Kidney (tissue), 13 donors: ENCODE measurements at regions not wholly inside any gene's neighbourhood (a gene's known extent, or its start where the extent isn't known, plus 50 kb on each side); places are given as distances from the start of the nearest gene placed in this dataset.

ENCODE experiments used
- DNase-seq, 5 donors: peaks; one replicate each; pipeline ENCODE4 v3.0.0-alpha.2; 2013 to 2020
- FAIRE-seq: peaks from 2 replicates; lab custom pipeline; 2012; peaks lifted over from hg19 to GRCh38; lab: Jason Lieb, UNC
- H3K27ac ChIP-seq, 2 donors: one replicate each; pipeline ENCODE4 v1.7.0; 2013; ENCODE audit warnings: low read depth in 2 of 2, low read length in 2 of 2, inconsistent platforms in 1 of 2
- H3K27me3 ChIP-seq: one replicate; pipeline ENCODE4 v1.7.1; 2013; ENCODE audit warnings: low read length, inconsistent platforms; ENCODE audit not compliant: control insufficient read depth, insufficient read depth
- H3K36me3 ChIP-seq, 3 donors: one replicate each; pipeline versions ENCODE4 v1.7.0 to v1.7.1; 2013; ENCODE audit warnings: low read length in 3 of 3, control low read depth in 1 of 3, inconsistent platforms in 1 of 3; ENCODE audit not compliant: insufficient read depth in 3 of 3, control insufficient read depth in 2 of 3
- H3K4me1 ChIP-seq, 3 donors: one replicate each; pipeline versions ENCODE4 v1.7.0 to v1.7.1; 2013; ENCODE audit warnings: low read length in 3 of 3, inconsistent platforms in 1 of 3, low read depth in 1 of 3; ENCODE audit not compliant: control insufficient read depth in 2 of 3, insufficient read depth in 2 of 3
- H3K4me3 ChIP-seq, 3 donors: one replicate each; pipeline versions ENCODE4 v1.7.0 to v1.8.1; 2013; ENCODE audit warnings: low read length in 3 of 3, control low read depth in 1 of 3, inconsistent platforms in 1 of 3
- H3K9ac ChIP-seq, 3 donors: one replicate each; pipeline versions ENCODE4 v1.7.0 to v1.7.1; 2013; ENCODE audit warnings: low read length in 3 of 3, control low read depth in 1 of 3, inconsistent platforms in 1 of 3
- H3K9me3 ChIP-seq, 3 donors: one replicate each; pipeline versions ENCODE4 v1.7.0 to v1.7.1; 2013; ENCODE audit warnings: low read length in 3 of 3, control low read depth in 1 of 3, inconsistent platforms in 1 of 3; ENCODE audit not compliant: control insufficient read depth in 2 of 3, insufficient read depth in 1 of 3
- CTCF ChIP-seq: IDR thresholded peaks from 3 replicates; pipeline ENCODE4 v1.5.1; 2012; ENCODE audit warnings: mild to moderate bottlenecking, moderate library complexity, borderline replicate concordance; ENCODE audit not compliant: insufficient read depth; ENCODE audit errors: extremely low read depth
- intact Hi-C: fragments of 100-400 bp; cut with DNase I; formaldehyde crosslinking; loops from one replicate; pipeline ENCODE4 v1.11.1; 2022
- donor health status: control.
- donor health status: control.
- donor health status: control.
- donor health status: control.
- donor health status: control.
- donor health status: DM: yes; HTN: yes; CAD: no.
- donor health status: Normal renal cell carcinoma (clear cell type).

GRCh38 chr1:23639460-23640095 lies 52.0 kb upstream of the RPL11 start:
- H3K4me1 ChIP-seq, result peaks cover 2 to 4% (median 3%) of the 10 kb centered on the region in 3 donors
- intact Hi-C loops, result loop anchor here (5.0 kb wide), 1 partner anchor 97 kb away; no protein-coding TSS in a partner anchor
- H3K4me3 ChIP-seq, result no peak overlapping the region
- no peaks in the 10 kb centered on the region for H3K9me3 ChIP-seq
- no peaks in the 10 kb centered on the region for H3K27me3 ChIP-seq
- H3K27ac ChIP-seq, result no peak overlapping the region
- DNase-seq (peak in 3 of 5 donors; percentile 45 to 64 (median 63)), FAIRE-seq (no peak)
- TF ChIP-seq CTCF, result no peak
- no peaks in the 10 kb centered on the region for H3K36me3 ChIP-seq
- no peak overlapping the region for H3K9ac ChIP-seq

GRCh38 chr1:23638786-23639241 lies 52.8 kb upstream of the RPL11 start:
- Histone ChIP-seq H3K27me3 (no peaks in the 10 kb centered on the region), H3K4me1 (peaks cover 0 to 4% (median 2%) of the 10 kb centered on the region in 3 donors), H3K4me3 (no peak overlapping the region), H3K9ac (no peak overlapping the region), H3K36me3 (no peaks in the 10 kb centered on the region), H3K27ac (no peak overlapping the region), H3K9me3 (no peaks in the 10 kb centered on the region)
- DNase-seq (no peak), FAIRE-seq (no peak)
- TF ChIP-seq CTCF, result no peak
- intact Hi-C loops, result loop anchor here (5.0 kb wide), 1 partner anchor 97 kb away; no protein-coding TSS in a partner anchor

GRCh38 chr1:23638188-23638619 lies 53.4 kb upstream of the RPL11 start:
- Histone ChIP-seq H3K9ac (no peak overlapping the region), H3K27me3 (no peaks in the 10 kb centered on the region), H3K4me1 (peaks cover 0 to 4% (median 2%) of the 10 kb centered on the region in 3 donors), H3K9me3 (no peaks in the 10 kb centered on the region), H3K4me3 (no peak overlapping the region), H3K27ac (no peak overlapping the region), H3K36me3 (no peaks in the 10 kb centered on the region)
- FAIRE-seq (no peak), DNase-seq (peak in 3 of 5 donors; percentile 35 to 58 (median 57))
- no peak for TF ChIP-seq CTCF
- intact Hi-C loops, result loop anchor here (5.0 kb wide), 1 partner anchor 96 kb away; no protein-coding TSS in a partner anchor
